Stimulated activated CD4-positive, alpha-beta T cell treated with anti-CD3 and anti-CD28 coated beads, Interleukin-1b, Interleukin-23, amount 100 ng/mL, for 24 hours (primary cell): ENCODE measurements at regions not wholly inside any gene's neighbourhood (a gene's known extent, or its start where the extent isn't known, plus 50 kb on each side); places are given as distances from the start of the nearest gene placed in this dataset.

Experiments used
- DNase-seq, 4 experiments: peaks; one replicate each; pipeline ENCODE4 v3.0.0-alpha.2; 2020; ENCODE audit warnings: low read depth in 4 of 4, low spot score in 1 of 4

DNA sequence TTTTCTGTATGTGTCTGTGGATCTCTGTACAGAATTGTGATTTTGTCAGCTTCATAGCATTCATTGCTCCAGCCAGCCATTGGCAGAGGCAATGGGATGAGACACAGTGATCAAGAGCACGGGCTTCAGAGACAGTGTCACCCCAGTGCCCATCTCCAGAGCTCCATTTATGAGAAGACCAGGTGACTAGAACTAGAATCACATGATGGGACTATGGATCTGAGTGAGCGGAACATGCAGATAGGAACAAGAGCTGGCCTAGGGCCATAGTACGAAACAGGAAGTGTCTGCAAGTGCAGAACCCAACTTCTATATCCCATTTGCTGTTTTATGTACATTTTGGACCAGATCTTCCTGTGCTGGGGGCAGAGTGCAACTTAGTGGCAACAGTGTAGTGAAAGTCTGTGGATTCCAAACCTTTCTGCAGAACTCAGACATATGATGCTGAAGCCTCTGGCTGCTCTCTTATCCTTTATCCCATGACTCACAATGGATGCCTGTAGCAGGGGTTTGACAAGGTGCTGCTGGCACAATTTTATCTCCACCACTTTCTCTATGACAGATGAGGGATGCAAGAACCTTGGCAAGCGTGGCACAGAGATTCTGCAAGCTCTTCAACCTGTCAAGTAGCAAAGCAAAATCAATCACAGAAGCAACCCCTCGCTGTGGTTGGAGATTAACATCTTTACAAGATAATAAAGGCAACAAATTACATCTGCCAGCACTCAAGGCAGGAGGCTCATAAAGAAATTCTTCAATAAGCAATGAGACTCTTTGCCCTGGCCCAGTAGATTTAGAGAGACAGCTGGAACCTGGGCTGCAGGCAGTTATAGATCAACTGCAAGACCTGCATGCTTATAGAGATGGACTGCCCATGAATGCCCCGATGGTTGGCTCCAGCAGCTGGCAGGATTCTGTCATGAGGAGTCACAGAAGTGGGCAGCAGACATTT is 681.3 kb downstream of the TNS3 start:
- no peak for DNase-seq

DNA sequence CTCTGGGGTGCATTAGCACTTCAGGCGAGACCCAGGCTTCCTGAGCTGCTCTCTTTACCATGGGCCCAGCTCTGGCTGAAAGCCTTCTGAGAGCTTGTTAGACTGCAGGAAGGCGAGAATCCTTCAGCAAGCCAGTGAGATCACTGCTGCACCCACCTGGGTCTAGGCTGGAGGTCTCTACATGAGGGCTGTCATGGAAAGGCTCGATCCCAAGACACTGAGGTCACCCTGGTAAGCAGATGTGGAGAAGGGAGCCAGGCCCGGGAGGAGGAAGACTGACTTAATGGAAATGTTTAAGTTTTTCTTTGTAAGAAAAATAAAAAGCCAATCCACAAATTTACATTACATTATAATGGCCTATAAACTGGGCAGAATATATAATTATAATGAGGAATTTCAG is 684.5 kb downstream of the TNS3 start:
- DNase-seq: no peak

DNA sequence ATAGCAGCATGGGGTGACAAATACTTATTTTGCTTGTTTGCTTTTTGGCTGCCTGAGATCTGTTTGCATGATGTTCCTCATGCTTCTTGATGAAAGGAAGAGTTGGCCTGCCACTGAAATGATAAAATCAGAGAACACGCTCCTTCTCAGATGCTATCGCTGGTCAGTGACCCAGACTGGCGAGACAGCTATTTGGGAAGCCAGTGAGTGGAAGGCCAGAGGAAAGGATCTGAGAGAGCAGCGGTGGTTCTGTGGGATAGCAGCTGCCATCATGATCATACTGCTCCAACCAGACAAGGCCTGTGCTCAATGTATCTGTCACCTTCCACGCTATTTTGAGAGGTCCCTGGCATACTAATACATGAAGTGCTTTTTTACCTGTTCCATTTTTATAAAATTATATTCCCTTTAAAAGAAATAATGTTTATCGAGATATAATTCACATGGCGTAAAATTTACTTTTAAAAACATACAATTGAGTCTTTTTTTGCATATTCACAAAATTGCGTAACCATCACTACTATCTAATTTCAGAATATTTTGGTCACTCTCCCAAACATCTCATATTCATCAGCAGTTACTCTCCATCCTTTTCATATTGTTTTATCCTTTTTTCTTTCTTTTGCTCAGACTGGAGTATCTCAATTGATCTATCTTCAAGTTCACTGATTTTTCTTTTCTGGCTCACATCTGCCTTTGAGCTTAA is 695.1 kb downstream of the TNS3 start:
- no peak for DNase-seq

DNA sequence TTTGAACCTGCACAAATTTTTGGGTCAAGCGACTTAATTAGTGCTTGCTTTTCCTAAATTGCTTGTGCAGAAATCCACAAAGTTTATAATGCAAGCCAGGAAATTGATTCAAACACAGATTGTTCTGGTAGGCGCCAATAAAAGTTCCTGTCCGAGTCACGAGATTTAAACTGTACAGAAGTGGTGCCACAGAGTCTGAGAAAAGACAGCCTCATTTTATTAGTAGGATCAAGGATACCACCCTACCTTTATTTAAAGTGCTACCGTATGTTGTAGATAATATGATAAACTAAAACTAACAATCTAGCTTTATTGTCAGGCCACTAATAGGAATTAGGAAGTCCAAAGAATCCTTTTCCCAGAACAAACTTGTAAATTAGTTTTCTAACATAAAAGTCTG is 696.7 kb downstream of the TNS3 start:
- no peak for DNase-seq

DNA sequence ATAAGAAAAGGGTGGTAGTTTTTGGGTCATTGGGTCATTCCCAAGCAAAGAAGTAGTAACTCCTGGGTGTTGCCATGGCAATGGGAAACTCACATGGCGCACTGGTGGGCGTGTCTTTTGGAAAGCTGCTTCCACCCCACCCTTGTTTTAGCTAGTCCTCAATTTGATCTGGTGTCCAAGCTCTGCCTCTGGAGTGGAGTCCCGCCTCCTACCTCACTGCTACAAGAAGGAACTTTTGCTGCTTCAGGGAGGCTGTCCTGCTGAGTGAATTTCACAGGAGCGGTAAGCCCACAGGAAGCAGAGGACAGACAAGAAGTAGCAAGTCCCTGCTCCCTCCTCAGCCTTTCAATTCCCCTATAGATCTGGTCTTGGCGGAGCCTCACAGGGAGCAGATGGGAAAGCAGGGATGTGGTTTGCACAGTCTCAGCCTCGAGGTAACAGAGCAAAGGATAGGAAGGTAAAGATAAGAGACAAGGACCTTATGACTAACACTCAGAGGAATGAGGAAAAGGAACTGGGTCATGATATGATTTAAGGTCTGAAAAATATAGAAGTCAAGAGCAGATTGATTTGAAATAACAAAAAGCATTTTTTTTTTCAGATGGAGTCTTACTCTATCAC is 700.3 kb downstream of the TNS3 start:
- no peak for DNase-seq

DNA sequence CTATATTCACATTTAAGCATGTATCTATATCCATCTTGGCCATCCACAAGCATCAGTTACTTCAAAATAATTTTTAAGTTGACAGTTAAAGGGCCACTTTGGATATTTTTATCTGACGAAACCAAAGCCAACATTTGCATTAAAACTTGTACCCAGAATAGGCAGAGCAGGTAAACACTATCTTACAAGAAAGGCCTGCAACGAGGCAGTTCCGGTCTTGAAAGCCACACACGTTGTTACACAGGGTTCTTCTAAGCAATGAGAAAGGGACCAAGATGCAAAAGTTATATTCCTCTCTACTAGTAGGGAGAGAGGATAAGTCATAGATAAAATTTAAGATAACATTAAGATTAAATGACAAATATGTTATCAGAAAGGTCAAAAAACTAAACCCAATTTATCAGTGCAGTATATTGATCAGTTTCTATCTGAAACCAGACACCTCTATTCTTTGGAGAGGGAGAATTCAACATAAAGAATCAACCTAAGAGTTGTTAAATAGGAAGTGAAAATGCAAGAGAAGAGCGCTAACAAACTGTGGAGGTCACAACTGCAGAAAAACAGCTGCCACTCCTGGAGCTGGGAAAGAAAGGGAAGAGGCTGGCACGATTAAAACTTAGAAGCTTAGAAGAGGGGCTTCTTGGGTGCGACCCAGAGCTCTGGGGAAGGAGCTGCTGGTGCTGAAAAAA is 701.3 kb downstream of the TNS3 start:
- DNase-seq: no peak

DNA sequence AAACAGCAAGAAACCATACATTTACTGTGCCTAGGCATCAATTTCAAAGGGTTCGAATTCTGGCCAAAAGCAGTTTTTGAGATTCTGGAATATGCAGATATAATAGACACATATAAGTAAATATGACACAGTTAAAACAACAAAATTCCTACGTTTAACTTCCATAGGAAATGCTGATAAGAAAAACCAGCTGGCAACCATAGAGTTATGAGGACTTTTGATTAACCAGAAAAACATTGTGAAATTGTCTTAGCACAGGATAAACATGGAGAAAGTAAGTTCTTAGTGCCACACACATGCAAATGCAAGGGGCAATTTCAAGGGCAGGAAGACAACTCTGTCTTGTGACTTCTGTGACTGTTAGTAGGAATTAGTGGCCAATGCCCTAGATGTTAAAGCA is 702.1 kb downstream of the TNS3 start:
- DNase-seq: no peak

DNA sequence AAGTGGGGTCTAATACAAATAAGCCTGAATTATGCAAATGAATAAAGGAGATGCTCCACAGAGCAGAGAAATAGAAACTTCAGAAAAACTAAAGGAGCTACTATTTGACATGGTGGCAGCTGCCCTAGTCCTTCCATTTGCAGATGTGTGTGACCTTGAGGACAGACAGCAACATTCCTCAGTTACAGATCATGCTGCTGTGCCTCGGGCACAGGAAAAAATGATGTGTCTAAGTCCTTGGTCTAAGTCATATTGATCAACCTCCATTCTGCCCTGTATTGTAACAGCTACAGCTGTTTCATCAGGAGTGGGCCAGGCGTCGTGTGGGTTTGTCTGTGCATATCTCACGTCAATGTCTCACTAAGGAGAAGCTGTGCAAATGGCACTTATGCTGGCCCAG is 710.4 kb downstream of the TNS3 start:
- DNase-seq: no peak

DNA sequence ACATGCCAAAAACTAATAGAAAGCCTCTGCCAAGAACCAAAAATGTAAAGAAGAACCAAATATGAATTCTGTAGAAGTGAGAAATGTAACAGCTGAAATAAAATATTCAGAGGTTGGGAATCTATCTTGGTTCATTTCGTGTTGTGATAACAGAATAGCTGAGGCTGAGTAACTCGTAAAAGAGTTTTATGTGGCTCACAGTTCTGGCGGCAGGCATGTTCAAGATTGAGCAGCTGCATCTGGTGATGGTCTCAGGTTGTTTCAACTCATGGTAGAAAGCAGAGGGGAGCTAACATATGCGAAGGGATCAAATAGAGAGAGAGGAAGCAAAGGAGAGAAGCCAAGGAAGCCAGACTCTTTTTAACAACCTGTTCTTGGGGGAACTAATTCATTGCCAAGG is 717.2 kb downstream of the TNS3 start:
- DNase-seq: no peak

DNA sequence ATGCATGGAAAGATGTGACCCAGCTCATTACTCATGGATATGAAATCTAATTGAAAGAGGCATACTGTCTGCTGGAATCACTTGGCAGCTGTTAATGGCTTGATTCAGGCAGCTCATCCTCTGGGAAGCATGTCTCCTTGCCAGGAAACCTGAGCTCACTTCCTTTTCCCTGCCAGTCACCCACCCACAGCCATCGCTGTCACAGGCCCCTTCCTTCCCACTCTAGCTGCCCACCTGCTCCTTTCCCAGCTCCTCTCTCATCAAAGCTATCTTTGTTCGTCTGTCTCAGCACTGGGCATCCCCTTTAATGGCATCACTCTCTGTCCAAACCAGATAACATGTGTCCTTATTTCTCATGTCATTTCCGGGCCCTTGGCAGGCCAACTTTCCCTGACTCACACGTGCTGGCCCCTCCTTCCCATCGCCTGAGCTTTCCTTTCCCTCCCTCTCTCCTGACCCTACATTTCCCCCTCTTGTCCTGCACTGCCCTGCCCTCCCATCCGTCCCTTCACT is 721.9 kb downstream of the TNS3 start:
- no peak for DNase-seq

DNA sequence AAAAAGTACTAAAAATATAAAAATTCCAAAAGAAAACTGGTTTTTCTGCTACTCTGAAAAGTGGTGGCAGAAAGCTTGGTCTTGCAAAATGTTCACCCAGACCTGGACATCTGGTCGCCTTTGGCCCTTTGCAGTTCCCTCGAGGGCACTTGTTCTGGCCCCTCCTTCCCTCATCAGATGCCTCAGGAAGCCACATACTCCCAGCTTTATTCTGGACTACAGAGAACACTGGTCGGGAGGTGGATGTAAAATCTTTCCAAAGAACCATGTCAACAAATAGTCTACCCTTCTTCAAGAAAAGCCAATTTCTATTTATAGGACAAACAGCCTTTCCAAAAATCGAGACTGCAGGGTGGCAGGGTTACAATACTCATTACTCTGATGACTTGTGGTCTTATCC is 726.1 kb downstream of the TNS3 start:
- no peak for DNase-seq

DNA sequence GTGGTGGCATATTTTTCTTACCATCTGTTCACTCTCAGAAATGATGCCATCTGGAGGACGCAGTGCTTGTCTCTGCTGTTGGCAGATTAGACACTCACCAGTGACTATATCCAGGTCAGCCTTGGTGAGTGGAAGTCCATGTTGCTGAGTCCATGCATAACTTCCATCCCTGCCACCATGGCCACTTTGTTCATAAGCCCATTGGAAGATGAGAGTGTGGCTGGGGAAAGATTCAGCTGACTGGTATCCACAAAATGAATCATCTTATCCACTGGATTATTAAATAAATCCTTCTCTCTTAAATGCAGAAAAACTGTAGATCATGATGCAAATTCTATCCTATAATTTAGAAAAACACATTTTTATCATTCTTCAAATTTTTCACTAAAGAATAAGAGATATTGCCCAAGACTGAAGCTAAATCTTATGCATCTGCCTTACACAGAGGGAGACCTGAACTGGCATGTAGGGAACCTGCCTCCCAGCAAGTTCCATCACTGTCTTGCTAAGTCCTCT is 726.9 kb downstream of the TNS3 start:
- DNase-seq: no peak

DNA sequence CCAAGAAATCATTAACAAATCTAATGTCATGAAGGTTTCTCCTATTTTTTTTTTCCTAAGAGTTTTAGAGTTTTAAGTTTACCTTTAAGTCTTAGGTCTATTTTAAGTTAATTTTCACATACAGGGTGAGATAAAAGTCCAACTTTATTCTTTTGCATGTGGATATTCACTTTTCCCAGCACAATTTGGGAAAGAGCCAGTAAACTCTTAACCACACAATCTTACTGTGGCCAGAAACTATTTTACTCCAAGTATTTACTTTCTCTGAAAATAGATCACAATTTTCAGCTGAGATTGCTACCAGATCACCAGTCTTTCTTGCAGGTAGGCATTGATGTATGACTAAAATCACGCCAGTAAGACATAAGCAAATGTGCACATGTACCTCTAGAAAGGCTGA is 728.5 kb downstream of the TNS3 start:
- DNase-seq: no peak

DNA sequence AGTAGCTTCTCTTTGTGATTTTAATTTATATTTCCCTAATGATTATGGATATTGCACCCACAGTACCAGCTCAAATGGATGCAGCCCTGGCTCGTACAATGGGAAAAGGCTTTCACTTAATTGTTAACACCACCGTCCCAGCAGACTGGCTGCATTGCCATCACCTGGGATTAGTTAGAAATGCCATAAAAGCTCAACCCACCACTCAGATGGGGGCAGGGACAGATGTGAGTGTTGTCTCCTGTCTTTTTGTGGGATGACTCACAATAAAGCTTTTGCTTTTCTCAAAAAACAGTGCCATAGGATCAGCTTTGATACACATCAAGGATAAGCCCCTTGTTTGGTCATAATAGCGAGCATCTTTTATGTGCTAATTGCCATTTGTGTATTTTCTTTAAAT is 729.1 kb downstream of the TNS3 start:
- no peak for DNase-seq

DNA sequence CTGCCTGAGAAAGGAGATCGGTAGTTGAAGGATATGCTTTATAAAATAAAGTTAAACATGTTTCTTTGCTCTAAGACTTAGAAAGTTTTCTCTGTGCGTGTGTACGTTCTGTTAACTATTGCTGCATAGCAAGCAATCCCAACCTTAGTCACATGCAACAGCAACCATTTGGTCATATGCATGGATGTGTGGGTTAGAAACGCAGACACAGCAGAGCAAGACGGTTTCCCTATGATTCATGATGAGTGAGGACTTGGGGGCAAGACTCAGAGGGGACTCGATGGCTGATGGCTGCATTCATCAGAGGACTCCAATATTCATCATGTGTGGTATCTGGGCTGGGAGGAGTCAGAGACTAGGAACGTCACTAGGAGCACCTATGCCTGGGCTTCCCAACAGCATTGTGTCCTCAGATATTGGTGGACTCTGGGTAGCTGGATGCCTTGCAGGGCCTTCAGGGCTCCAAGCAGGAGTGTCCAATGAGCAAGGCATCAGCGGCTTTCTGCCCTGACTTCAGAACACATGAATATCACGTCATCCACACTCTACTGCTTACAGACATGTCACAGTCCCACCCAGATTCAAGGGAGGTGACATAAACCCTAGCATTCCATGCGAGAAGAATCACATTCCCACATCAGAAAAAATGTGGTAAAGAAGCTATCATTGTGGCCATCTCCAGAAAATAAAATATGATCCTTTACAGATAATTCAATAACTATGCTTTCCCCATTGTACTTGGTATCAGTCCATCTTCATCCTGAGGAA is 731.2 kb downstream of the TNS3 start:
- DNase-seq: no peak

DNA sequence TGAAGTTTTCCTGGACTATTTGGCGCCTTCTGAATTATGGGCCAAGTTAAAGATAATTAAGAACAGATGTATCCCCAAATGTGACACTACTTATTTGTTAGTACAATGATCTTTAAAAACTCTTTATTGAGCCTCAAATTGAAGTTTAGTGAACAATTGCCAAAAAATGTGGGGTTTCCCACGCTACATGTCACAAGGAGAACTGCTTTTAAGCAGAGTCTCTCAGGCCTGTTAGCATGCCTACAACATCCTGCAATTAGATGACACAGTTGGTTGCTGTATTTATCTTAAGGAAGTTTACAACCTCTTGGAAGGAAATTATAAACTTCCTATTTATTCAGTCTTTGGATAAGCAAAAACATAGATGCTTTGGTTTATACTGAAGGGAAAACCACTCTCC is 733.0 kb downstream of the TNS3 start:
- DNase-seq: no peak

DNA sequence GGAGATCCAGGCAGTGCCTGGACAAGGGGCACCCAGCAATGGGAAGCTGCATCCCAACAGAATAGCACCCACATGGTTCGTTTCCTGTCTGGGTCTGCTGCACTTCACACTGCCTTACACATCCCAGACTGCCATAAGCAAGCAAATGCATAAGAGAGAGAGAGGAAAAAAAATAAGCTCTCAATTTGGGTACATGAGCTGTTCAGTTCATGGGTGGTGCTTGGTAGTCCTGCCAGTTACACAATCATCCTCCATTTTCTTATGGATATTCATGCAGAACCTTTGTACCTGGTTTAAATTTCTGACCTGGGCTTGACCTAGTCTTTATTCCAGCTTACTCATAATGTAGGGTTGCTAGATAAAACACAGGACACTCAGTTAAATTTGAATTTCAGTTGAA is 733.6 kb downstream of the TNS3 start:
- no peak for DNase-seq

DNA sequence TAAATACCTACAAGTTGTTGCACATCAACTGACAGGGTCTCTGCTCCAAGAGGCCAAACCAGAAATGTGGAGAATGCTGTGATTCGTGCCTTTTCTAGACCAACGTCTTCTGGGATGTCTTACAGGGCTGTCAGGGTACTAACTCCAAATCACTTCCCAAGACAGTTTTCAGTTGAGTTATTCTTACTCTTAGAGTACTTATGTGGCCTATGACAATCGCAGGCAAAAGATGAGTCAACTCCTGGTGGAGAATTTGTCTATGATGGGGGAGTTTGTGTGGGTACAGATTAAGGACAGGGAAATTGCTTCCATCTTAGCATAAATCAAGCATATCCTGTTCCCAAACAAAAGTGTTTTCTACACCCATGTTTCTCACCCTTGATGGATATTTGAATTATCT is 734.8 kb downstream of the TNS3 start:
- no peak for DNase-seq

DNA sequence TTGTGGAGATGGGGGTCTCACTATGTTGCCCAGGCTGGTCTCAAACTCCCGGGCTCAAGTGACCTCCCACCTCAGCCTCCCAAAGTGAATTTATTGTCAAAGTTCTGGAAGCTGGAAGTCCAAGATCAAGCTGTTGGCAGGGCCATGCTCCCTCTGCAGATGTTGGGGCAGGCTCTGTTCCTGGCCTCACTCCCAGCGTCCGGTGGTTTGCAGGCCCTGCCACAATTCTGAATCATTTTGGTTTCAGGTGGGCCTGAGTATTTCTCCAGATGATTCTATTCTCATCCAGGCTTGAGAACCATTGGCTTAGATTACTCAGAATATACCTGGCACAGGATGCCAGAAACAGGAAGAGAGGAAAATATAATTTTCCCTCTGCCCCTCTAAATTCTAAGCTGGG is 737.4 kb downstream of the TNS3 start:
- DNase-seq: no peak

DNA sequence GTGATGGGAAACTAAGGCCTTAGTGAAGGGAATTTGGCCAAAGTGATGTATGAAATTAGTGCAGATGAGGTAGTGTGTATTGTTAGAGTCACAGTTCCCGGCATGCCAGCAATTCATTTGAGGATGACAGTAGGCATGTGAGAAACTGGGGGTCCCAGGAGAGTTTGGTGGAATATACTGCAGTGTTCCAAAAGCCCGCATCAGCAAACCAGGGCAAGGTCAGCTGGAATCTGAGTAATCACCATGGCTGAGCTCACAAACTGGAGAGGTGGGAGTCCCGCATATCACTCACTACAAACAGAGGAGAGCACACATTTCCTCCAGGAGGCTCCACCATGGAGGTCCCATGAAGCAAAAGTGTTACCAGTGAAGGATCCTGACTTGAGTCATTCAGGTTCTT is 740.7 kb downstream of the TNS3 start:
- DNase-seq: no peak
